Smooth muscle cell (in vitro differentiated cells): ENCODE measurements at regions not wholly inside any gene's neighbourhood (a gene's known extent, or its start where the extent isn't known, plus 50 kb on each side); places are given as distances from the start of the nearest gene placed in this dataset.

Source experiments
- DNase-seq: peaks from one replicate; lab custom pipeline; 2025; ENCODE audit not compliant: unreplicated experiment; lab: John Stamatoyannopoulos, UW
- H2AFZ ChIP-seq: fragments of 200-600 bp; sonication (generic); 2 replicates; pipeline ENCODE4 v1.6.0; 2016; ENCODE audit warnings: antibody characterized with exemption, low read depth, mild to moderate bottlenecking
- H3F3A ChIP-seq: fragments of 200-600 bp; sonication (generic); 2 replicates; pipeline ENCODE4 v1.6.0; 2017; ENCODE audit warnings: antibody characterized with exemption, low read depth
- H3K27ac ChIP-seq: fragments of 200-600 bp; sonication (generic); 2 replicates; pipeline ENCODE4 v1.5.1; 2016; ENCODE audit warnings: low read depth, mild to moderate bottlenecking
- H3K27me3 ChIP-seq: fragments of 200-600 bp; sonication (generic); 2 replicates; pipeline ENCODE4 v1.6.1; 2016; ENCODE audit warnings: low read depth, mild to moderate bottlenecking
- H3K36me3 ChIP-seq: fragments of 200-600 bp; sonication (generic); 2 replicates; pipeline ENCODE4 v1.5.1; 2016; ENCODE audit warnings: low read depth
- H3K4me1 ChIP-seq: fragments of 200-600 bp; sonication (generic); 2 replicates; pipeline ENCODE4 v1.5.1; 2016; ENCODE audit warnings: low read depth
- H3K4me2 ChIP-seq: fragments of 200-600 bp; sonication (generic); 2 replicates; pipeline ENCODE4 v1.6.0; 2016; ENCODE audit warnings: mild to moderate bottlenecking
- H3K4me3 ChIP-seq: fragments of 200-600 bp; sonication (generic); 2 replicates; pipeline ENCODE4 v1.5.1; 2016; ENCODE audit warnings: mild to moderate bottlenecking
- H3K79me2 ChIP-seq: fragments of 200-600 bp; sonication (generic); 2 replicates; pipeline ENCODE4 v1.6.0; 2016; ENCODE audit warnings: low read depth, mild to moderate bottlenecking
- H3K9ac ChIP-seq: fragments of 200-600 bp; sonication (generic); 2 replicates; pipeline ENCODE4 v1.6.0; 2016; ENCODE audit warnings: low read depth
- H3K9me3 ChIP-seq: fragments of 200-600 bp; sonication (generic); replicated peaks from 2 replicates; pipeline ENCODE4 v1.5.1; 2016; ENCODE audit warnings: low read depth
- H4K20me1 ChIP-seq: fragments of 200-600 bp; sonication (generic); 2 replicates; pipeline ENCODE4 v1.6.0; 2016; ENCODE audit warnings: low read depth
- WGBS: methylation state at CpG from one replicate; pipeline ENCODE4 v1.1.7; 2016; ENCODE audit warnings: low lambda C conversion rate; 5-methylcytosine and 5-hydroxymethylcytosine counted together
- TF ChIP-seq, protein P1 (sequence below): fragments of 200-600 bp; sonication (generic); IDR thresholded peaks from 2 replicates; pipeline ENCODE4 v1.5.1; 2017; ENCODE audit warnings: borderline replicate concordance, mild to moderate bottlenecking, antibody characterized with exemption; ENCODE audit not compliant: insufficient read depth, poor library complexity, severe bottlenecking

- no peak overlapping the region for H3K4me2 ChIP-seq
- H3K79me2 ChIP-seq, result no peaks in the 10 kb centered on the region
- TF ChIP-seq, protein P1, sequence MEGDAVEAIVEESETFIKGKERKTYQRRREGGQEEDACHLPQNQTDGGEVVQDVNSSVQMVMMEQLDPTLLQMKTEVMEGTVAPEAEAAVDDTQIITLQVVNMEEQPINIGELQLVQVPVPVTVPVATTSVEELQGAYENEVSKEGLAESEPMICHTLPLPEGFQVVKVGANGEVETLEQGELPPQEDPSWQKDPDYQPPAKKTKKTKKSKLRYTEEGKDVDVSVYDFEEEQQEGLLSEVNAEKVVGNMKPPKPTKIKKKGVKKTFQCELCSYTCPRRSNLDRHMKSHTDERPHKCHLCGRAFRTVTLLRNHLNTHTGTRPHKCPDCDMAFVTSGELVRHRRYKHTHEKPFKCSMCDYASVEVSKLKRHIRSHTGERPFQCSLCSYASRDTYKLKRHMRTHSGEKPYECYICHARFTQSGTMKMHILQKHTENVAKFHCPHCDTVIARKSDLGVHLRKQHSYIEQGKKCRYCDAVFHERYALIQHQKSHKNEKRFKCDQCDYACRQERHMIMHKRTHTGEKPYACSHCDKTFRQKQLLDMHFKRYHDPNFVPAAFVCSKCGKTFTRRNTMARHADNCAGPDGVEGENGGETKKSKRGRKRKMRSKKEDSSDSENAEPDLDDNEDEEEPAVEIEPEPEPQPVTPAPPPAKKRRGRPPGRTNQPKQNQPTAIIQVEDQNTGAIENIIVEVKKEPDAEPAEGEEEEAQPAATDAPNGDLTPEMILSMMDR, result no peak
- H2AFZ ChIP-seq, result no peak overlapping the region
- H3K36me3 ChIP-seq, result no peaks in the 10 kb centered on the region
- H4K20me1 ChIP-seq, result no peaks in the 10 kb centered on the region
- WGBS, result 76% methylated on average over 1 of the region's 1 CpG
- H3K9me3 ChIP-seq, result no peaks in the 10 kb centered on the region
- H3K4me1 ChIP-seq, result no peaks in the 10 kb centered on the region
- H3K9ac ChIP-seq, result no peak overlapping the region
- H3K4me3 ChIP-seq, result no peak overlapping the region
- DNase-seq, result no peak
- peaks cover 31% of the 10 kb centered on the region for H3F3A ChIP-seq
- peak overlapping the region; percentile 8 for H3K27ac ChIP-seq
- H3K27me3 ChIP-seq, result no peaks in the 10 kb centered on the region
These were observed 133.2 kb upstream of the HS3ST3A1 start for GRCh38 chr17:13734880-13735279.

GRCh38 chr17:13735444-13735843 is 133.7 kb upstream of the HS3ST3A1 start:
- Histone ChIP-seq H3K9ac (no peak overlapping the region), H3K36me3 (no peaks in the 10 kb centered on the region), H3K4me1 (no peaks in the 10 kb centered on the region), H3K79me2 (no peaks in the 10 kb centered on the region), H3K27ac (peak overlapping the region; percentile 8), H3K27me3 (no peaks in the 10 kb centered on the region), H3K4me3 (no peak overlapping the region), H3K9me3 (no peaks in the 10 kb centered on the region), H2AFZ (no peak overlapping the region), H3F3A (peaks cover 31% of the 10 kb centered on the region), H3K4me2 (no peak overlapping the region), H4K20me1 (no peaks in the 10 kb centered on the region)
- TF ChIP-seq, protein P1, result no peak
- WGBS, result 11% methylated on average over 2 of the region's 2 CpGs
- DNase-seq, result no peak

DNA sequence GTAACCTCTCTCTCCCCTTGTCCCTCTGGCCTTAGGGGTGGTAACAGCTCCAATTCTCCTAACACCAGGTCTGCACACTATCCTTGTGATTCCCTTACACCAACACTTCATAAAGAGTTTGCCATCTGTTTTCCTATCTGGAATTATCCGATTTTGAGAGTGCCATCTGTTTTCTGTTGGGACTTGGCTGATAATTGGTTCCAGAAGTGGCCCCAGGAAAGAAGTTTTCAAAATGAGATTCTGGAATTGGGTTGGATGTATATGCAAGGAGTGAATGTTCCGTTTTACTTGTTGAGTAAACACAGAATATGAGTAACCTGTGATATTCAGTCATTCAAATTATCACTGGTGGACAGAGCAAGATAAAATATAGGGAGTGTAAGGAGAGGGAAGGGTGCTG is 134.1 kb upstream of the HS3ST3A1 start:
- no peak for DNase-seq
- H3K4me3 ChIP-seq, result no peak overlapping the region
- TF ChIP-seq, protein P1, result no peak
- no peaks in the 10 kb centered on the region for H3K79me2 ChIP-seq
- H3K4me1 ChIP-seq, result no peaks in the 10 kb centered on the region
- H3K27ac ChIP-seq, result peak overlapping the region; percentile 8
- 29% methylated on average over 2 of the region's 2 CpGs for WGBS
- no peaks in the 10 kb centered on the region for H4K20me1 ChIP-seq
- peaks cover 31% of the 10 kb centered on the region for H3F3A ChIP-seq
- H3K9ac ChIP-seq, result no peak overlapping the region
- H3K36me3 ChIP-seq, result no peaks in the 10 kb centered on the region
- H3K4me2 ChIP-seq, result no peak overlapping the region
- H2AFZ ChIP-seq, result no peak overlapping the region
- H3K27me3 ChIP-seq, result no peaks in the 10 kb centered on the region
- H3K9me3 ChIP-seq, result no peaks in the 10 kb centered on the region

GRCh38 chr17:13736916-13737315 is 135.2 kb upstream of the HS3ST3A1 start:
- H3K27me3 ChIP-seq, result no peaks in the 10 kb centered on the region
- DNase-seq, result no peak
- peak overlapping the region; percentile 68 for H3K27ac ChIP-seq
- H3K4me1 ChIP-seq, result peaks cover 3% of the 10 kb centered on the region
- peak overlapping the region; percentile 43 for H3K4me2 ChIP-seq
- no peaks in the 10 kb centered on the region for H3K9me3 ChIP-seq
- peaks cover 31% of the 10 kb centered on the region for H3F3A ChIP-seq
- TF ChIP-seq, protein P1, result no peak
- no peaks in the 10 kb centered on the region for H3K36me3 ChIP-seq
- H4K20me1 ChIP-seq, result no peaks in the 10 kb centered on the region
- no peak overlapping the region for H2AFZ ChIP-seq
- no peak overlapping the region for H3K9ac ChIP-seq
- no peaks in the 10 kb centered on the region for H3K79me2 ChIP-seq
- H3K4me3 ChIP-seq, result no peak overlapping the region
